ENCODE measurements at regions not wholly inside any gene's neighbourhood (a gene's known extent, or its start where the extent isn't known, plus 50 kb on each side); places are given as distances from the start of the nearest gene placed in this dataset.

DNA sequence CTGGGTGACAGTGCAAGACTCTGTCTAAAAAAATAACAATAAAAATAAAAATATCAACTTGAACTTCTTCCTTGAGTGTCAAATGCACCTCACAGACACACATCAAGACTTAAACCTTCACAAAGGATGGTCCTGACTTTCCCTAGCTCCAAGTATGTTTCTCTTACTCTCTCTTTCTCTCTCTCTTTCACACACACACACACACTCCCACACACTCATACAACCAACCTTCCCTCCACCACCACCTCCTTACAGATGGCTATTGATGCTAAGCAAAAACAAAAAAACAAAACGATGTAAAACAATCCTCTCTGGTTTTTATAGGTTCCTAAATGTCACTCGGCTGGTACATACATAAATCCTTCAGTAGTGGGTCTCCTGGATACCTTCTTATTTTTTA is 67.4 kb upstream of the ACVR2A start (continued):
- TF ChIP-seq, protein P1, sequence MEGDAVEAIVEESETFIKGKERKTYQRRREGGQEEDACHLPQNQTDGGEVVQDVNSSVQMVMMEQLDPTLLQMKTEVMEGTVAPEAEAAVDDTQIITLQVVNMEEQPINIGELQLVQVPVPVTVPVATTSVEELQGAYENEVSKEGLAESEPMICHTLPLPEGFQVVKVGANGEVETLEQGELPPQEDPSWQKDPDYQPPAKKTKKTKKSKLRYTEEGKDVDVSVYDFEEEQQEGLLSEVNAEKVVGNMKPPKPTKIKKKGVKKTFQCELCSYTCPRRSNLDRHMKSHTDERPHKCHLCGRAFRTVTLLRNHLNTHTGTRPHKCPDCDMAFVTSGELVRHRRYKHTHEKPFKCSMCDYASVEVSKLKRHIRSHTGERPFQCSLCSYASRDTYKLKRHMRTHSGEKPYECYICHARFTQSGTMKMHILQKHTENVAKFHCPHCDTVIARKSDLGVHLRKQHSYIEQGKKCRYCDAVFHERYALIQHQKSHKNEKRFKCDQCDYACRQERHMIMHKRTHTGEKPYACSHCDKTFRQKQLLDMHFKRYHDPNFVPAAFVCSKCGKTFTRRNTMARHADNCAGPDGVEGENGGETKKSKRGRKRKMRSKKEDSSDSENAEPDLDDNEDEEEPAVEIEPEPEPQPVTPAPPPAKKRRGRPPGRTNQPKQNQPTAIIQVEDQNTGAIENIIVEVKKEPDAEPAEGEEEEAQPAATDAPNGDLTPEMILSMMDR (IDR thresholded peaks at IDR 0.05 in 2 of 3, conservative IDR thresholded peaks at IDR 0.05 in 1 of 3; ENCODE audit: borderline replicate concordance in 1 of 3, insufficient read depth in 1 of 3, low read depth in 2 of 3, low read length in 2 of 3), result no peak
- TF ChIP-seq EZH2 (IDR thresholded peaks at IDR 0.05) (no peak), EGR1 (IDR thresholded peaks at IDR 0.05; ENCODE audit: low read depth) (no peak)

DNA sequence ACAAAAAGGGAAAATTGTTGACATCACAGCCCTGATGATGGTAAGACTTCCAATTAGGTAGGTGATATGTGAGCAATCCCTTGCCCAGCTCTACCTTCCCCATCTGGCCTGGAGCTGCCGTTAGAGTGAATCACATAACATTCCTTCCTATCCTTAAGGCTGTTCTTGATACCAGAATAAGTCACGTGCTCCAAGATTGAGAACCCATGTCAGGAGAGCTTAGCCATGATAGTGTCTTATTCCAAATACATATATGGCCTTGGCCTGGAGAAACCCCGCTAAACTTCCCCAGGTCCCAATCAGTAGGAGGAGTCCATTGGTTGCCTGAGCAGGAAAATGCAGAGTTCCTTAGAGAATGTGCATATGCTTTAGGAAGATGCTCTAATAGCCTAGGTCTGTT is 70.0 kb upstream of the ACVR2A start:
- Histone ChIP-seq H3K27ac (ENCODE audit: low read depth, low read length) (no peak overlapping the region), H3K79me2 (ENCODE audit: insufficient read depth, low read length) (no peaks in the 10 kb centered on the region), H3K36me3 (ENCODE audit: control insufficient read depth in 1 of 2, insufficient read depth in 2 of 2, low read length in 2 of 2) (no peaks in the 10 kb centered on the region), H3K9me2 (ENCODE audit: insufficient read depth) (no peaks in the 10 kb centered on the region), H3K4me3 (replicated peaks in 1 of 2; ENCODE audit: low read depth in 1 of 2, low read length in 2 of 2) (no peak overlapping the region), H2AFZ (ENCODE audit: low read depth, low read length, poor library complexity, severe bottlenecking) (no peak overlapping the region), H3K27me3 (ENCODE audit: insufficient read depth, low read length) (no peaks in the 10 kb centered on the region), H3K4me1 (ENCODE audit: control insufficient read depth in 1 of 2, insufficient read depth in 2 of 2, low read length in 2 of 2) (no peaks in the 10 kb centered on the region), H3K9me3 (ENCODE audit: control insufficient read depth in 1 of 2, insufficient read depth in 1 of 2, low read depth in 1 of 2, low read length in 2 of 2) (no peaks in the 10 kb centered on the region), H3K9ac (ENCODE audit: low read length) (no peak overlapping the region), H3K4me2 (ENCODE audit: low read length) (no peak overlapping the region), H4K20me1 (ENCODE audit: insufficient read depth) (no peaks in the 10 kb centered on the region)
- ATAC-seq, result no peak
- intact Hi-C loops (cut with micrococcal nuclease), result no loop called here
- ChIA-PET CTCF (no interaction called here), POLR2A (no interaction called here), RAD21 (ENCODE audit: low non-redundant PET in 1 of 2, low total read pairs in 2 of 2, uncharacterized antibody in 2 of 2, unreplicated experiment in 2 of 2) (no interaction called here)
- no peak for TF ChIP-seq FOSL1 (IDR thresholded peaks at IDR 0.05; ENCODE audit: low read depth)
- TF ChIP-seq RAD21 (IDR thresholded peaks at IDR 0.05; ENCODE audit: low read depth), result no peak
- TF ChIP-seq, protein P2, sequence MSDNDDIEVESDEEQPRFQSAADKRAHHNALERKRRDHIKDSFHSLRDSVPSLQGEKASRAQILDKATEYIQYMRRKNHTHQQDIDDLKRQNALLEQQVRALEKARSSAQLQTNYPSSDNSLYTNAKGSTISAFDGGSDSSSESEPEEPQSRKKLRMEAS (IDR thresholded peaks at IDR 0.05), result no peak
- TF ChIP-seq ZFX (IDR thresholded peaks at IDR 0.05), result no peak
- TF ChIP-seq EZH2phosphoT487 (IDR thresholded peaks at IDR 0.05; ENCODE audit: borderline replicate concordance), result no peak
- TF ChIP-seq CBX3 (IDR thresholded peaks at IDR 0.05; ENCODE audit: low read depth), result no peak
- no peak for TF ChIP-seq POLR2AphosphoS5 (IDR thresholded peaks at IDR 0.05; ENCODE audit: low read depth, low read length)
- TF ChIP-seq SP1 (IDR thresholded peaks at IDR 0.05; ENCODE audit: low read depth), result no peak
- TF ChIP-seq POLR2A (IDR thresholded peaks at IDR 0.05; ENCODE audit: borderline replicate concordance, extremely low read depth, insufficient read depth, insufficient read length), result no peak
- no peak for TF ChIP-seq TCF7L2 (IDR thresholded peaks at IDR 0.05; ENCODE audit: borderline replicate concordance, extremely low read depth, insufficient read depth, insufficient read length)
- DNase-seq (ENCODE audit: low read depth, low spot score), result no peak
- BruUV-seq (replicated peaks), result no TSS peak
